ENCODE measurements at regions not wholly inside any gene's neighbourhood (a gene's known extent, or its start where the extent isn't known, plus 50 kb on each side); places are given as distances from the start of the nearest gene placed in this dataset.

- TF ChIP-seq EZH2 (IDR thresholded peaks at IDR 0.05; ENCODE audit: low read length) = no peak
- no peak for TF ChIP-seq CTCF (optimal IDR thresholded peaks at IDR 0.05 in 1 of 3, IDR thresholded peaks at IDR 0.05 in 1 of 3, conservative IDR thresholded peaks at IDR 0.05 in 1 of 3; ENCODE audit: extremely low read depth in 1 of 3, insufficient read depth in 2 of 3, low read length in 3 of 3)
These were observed 116.9 kb upstream of the MTAP start for GRCh38 chr9:21685502-21685901.
